ENCODE measurements at regions not wholly inside any gene's neighbourhood (a gene's known extent, or its start where the extent isn't known, plus 50 kb on each side); places are given as distances from the start of the nearest gene placed in this dataset.

DNA sequence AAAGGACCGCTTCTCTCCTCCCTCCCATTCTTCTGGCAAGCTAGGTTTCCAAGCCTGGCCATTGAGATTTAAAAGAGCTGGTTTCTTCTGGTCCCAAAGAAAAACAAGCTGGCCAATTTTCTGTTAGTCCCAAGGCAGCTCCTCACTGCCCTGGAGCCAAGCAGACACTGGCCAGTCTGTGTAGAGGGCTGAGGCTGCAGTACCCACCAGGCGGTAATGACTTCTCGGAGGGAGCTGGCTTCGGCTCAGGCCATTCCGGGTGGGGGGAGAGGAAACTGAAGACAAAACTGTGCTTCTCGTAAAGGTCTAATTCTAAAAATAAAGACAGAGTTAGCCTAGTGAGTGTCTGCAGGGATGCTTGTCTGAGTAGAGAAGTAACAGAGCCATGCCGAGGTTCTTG, 78.5 kb upstream of the SMAD3 start:
- no peaks in the 10 kb centered on the region for H3K4me1 ChIP-seq
- 88 to 95% (median 94%) methylated on average over 7 of the region's 7 CpGs for WGBS, 5 donors
- TF ChIP-seq POLR2A (IDR thresholded peaks at IDR 0.05) = no peak
- TF ChIP-seq POLR2AphosphoS5 (IDR thresholded peaks at IDR 0.05) = no peak
- TF ChIP-seq, protein P1, sequence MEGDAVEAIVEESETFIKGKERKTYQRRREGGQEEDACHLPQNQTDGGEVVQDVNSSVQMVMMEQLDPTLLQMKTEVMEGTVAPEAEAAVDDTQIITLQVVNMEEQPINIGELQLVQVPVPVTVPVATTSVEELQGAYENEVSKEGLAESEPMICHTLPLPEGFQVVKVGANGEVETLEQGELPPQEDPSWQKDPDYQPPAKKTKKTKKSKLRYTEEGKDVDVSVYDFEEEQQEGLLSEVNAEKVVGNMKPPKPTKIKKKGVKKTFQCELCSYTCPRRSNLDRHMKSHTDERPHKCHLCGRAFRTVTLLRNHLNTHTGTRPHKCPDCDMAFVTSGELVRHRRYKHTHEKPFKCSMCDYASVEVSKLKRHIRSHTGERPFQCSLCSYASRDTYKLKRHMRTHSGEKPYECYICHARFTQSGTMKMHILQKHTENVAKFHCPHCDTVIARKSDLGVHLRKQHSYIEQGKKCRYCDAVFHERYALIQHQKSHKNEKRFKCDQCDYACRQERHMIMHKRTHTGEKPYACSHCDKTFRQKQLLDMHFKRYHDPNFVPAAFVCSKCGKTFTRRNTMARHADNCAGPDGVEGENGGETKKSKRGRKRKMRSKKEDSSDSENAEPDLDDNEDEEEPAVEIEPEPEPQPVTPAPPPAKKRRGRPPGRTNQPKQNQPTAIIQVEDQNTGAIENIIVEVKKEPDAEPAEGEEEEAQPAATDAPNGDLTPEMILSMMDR (IDR thresholded peaks at IDR 0.05 in 8 of 11, conservative IDR thresholded peaks at IDR 0.05 in 3 of 11) = no peak
- intact Hi-C loops (cut with DNase I; ENCODE audit: low total_unique reads) = no loop called here
- no peak overlapping the region for H3K4me3 ChIP-seq
- no peaks in the 10 kb centered on the region for H3K27me3 ChIP-seq (replicated peaks in 1 of 7)
- H3K9me3 ChIP-seq = peaks cover 0 to 7% (median 0%) of the 10 kb centered on the region in 8 donors
- H3K27ac ChIP-seq = no peak overlapping the region
- no peaks in the 10 kb centered on the region for H3K36me3 ChIP-seq
- no peak for DNase-seq

DNA sequence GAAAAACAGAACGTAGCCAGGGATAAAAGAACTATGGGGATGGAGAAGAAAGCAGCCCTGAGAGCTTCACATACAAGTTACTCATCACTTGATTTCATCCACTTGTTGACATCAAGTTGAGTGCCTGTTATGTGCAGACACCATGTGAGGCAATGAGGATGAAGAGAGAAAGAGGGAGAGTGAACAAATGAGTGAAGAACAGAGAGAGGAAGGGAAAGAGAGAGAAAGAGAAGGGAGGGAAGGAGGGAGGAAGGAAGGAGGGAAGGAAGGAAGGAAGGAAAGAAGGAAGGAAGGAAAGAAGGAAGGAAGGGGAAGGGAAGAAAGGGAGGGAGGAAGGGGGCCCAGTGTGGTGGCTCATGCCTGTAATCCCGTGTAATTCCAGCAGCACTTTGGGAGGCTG, 72.3 kb upstream of the SMAD3 start:
- H3K4me3 ChIP-seq = no peak overlapping the region

DNA sequence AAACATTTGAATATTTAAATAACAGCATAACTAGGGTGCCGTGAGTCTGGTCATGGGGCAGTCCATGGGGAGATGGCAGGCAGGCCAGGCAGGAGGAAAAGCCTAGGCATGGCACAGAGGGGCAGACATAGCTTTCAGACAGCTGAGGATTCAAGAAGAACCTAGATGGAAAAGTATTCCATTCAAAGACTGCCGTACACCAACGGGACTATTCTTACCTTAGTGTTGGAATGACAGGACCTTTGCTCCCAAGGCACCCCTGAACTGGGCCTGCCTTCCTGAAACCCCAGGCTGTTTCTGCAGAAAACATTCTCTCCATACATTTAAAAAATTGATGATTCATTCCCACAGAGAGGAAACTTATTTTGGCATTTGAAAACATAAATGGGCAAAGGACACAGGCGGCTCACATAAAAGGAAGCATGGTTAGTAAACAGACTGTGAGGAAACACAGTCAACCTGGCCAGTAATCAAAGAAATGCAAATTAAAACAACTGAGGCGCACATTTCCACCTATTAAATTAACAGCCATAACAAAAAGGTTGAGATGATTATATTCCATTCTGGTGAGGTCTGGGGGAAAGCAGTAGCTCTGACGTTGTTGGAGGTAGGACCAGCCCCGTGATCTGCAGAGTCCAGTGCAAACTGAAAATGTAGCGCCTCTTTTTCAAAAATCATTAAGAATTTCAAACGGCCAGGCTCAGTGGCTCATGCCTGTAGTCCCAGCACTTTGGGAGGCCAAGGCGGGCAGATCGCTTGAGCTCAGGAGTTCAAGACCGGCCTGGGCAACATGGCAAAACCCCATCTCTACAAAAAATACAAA, 71.3 kb upstream of the SMAD3 start:
- Histone ChIP-seq H3K27me3 (replicated peaks in 1 of 7) (no peaks in the 10 kb centered on the region), H3K4me1 (no peaks in the 10 kb centered on the region), H3K9me3 (peaks cover 0 to 9% (median 0%) of the 10 kb centered on the region in 8 donors), H3K36me3 (no peaks in the 10 kb centered on the region), H3K27ac (no peak overlapping the region), H3K4me3 (no peak overlapping the region)
- WGBS, 5 donors = 76 to 85% (median 81%) methylated on average over 12 of the region's 12 CpGs
- DNase-seq = no peak
- TF ChIP-seq POLR2A (IDR thresholded peaks at IDR 0.05) (no peak), POLR2AphosphoS5 (IDR thresholded peaks at IDR 0.05) (no peak)
- TF ChIP-seq, protein P1 (IDR thresholded peaks at IDR 0.05 in 8 of 11, conservative IDR thresholded peaks at IDR 0.05 in 3 of 11) = no peak
- intact Hi-C loops (cut with DNase I; ENCODE audit: low total_unique reads) = no loop called here

More for the DNA sequence above, 72.3 kb upstream of the SMAD3 start:
- no peak for DNase-seq
- intact Hi-C loops (cut with DNase I; ENCODE audit: low total_unique reads) = no loop called here
- TF ChIP-seq, protein P1 (IDR thresholded peaks at IDR 0.05 in 8 of 11, conservative IDR thresholded peaks at IDR 0.05 in 3 of 11) = no peak
- TF ChIP-seq POLR2A (IDR thresholded peaks at IDR 0.05) (no peak), POLR2AphosphoS5 (IDR thresholded peaks at IDR 0.05) (no peak)
- H3K9me3 ChIP-seq = peaks cover 0 to 7% (median 0%) of the 10 kb centered on the region in 8 donors
- no peaks in the 10 kb centered on the region for H3K36me3 ChIP-seq
- no peaks in the 10 kb centered on the region for H3K27me3 ChIP-seq (replicated peaks in 1 of 7)
- no peaks in the 10 kb centered on the region for H3K4me1 ChIP-seq
- WGBS, 5 donors = 69 to 86% (median 76%) methylated on average over 2 of the region's 2 CpGs
- no peak overlapping the region for H3K27ac ChIP-seq

DNA sequence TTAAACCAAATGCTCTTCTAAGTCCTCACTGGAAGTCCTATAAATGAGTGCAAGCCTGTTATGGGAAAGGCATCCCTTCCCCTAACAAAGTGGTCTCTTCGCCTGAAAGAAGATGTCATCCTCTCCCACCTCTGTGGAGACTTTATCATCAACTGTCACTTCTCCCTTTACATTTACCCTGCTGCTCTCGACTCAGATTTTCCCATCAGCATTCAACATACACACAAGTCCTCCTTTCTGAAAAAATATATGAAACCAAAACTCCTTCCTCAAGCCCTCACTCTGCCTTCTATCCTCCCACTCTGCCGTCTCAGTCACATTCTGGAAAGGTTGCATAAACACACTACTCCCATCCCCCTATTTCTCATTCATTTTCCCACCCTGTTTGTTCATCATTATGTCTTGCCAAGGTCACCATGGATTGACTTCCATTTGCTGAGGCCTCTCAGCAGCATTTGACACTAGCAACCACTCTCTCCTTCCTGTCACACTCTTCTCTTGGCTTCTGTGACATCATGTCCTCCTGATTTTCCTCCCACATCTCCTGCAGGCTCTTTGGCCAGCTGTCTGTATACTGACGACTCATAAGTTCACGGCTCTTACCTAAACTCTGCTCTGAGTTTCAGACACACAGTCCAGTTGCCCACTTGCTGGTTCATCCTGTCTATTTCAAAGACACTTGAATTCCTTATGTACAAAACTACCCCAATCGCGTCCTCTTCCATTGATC, 70.3 kb upstream of the SMAD3 start:
- no peak overlapping the region for H3K27ac ChIP-seq
- H3K4me3 ChIP-seq = no peak overlapping the region
- no peak for DNase-seq
- 77 to 85% (median 82%) methylated on average over 7 of the region's 7 CpGs for WGBS, 5 donors
- H3K27me3 ChIP-seq (replicated peaks in 1 of 7) = no peaks in the 10 kb centered on the region
- no peaks in the 10 kb centered on the region for H3K4me1 ChIP-seq
- peaks cover 0 to 12% (median 0%) of the 10 kb centered on the region in 8 donors for H3K9me3 ChIP-seq
- intact Hi-C loops (cut with DNase I; ENCODE audit: low total_unique reads) = no loop called here
- H3K36me3 ChIP-seq = no peaks in the 10 kb centered on the region
- TF ChIP-seq POLR2AphosphoS5 (IDR thresholded peaks at IDR 0.05) (no peak), POLR2A (IDR thresholded peaks at IDR 0.05) (no peak)
- TF ChIP-seq, protein P1 (IDR thresholded peaks at IDR 0.05 in 8 of 11, conservative IDR thresholded peaks at IDR 0.05 in 3 of 11) = no peak

Measured in spleen (tissue), 11 donors.